Pancreas (tissue), 10 donors: ENCODE measurements at regions not wholly inside any gene's neighbourhood (a gene's known extent, or its start where the extent isn't known, plus 50 kb on each side); places are given as distances from the start of the nearest gene placed in this dataset.
A peak's percentile ranks its signal among the peaks of the same experiment; 100 is the strongest.

Experiments
- ATAC-seq, 4 donors: fragments of 200-7000 bp; cut with Tn5 transposase; one replicate each; pipeline versions ENCODE4 v1.8.0 to v1.9.1; 2020; ENCODE audit warnings: mild to moderate bottlenecking in 4 of 4, moderate library complexity in 4 of 4
- DNase-seq, 6 donors: peaks; one replicate each; pipeline ENCODE4 v3.0.0-alpha.2; 2020
- FAIRE-seq: peaks from 2 replicates; lab custom pipeline; 2012; peaks lifted over from hg19 to GRCh38; lab: Jason Lieb, UNC
- H3K27ac ChIP-seq, 4 donors: fragments of 200-600 bp; sonication (generic); 1 replicate in 3 of 4; 2 replicates in 1 of 4; pipeline versions ENCODE4 v1.5.0 to v1.8.0; 2020
- H3K27me3 ChIP-seq, 4 donors: fragments of 200-600 bp; one replicate each; pipeline ENCODE4 v1.8.0; 2021
- H3K36me3 ChIP-seq, 3 donors: fragments of 200-600 bp; sonication (generic) in 1 of 3; one replicate each; pipeline versions ENCODE4 v1.5.0 to v1.8.0; 2020 to 2021
- H3K4me1 ChIP-seq, 3 donors: fragments of 200-600 bp; one replicate each; pipeline ENCODE4 v1.8.0; 2021
- H3K4me3 ChIP-seq, 4 donors: fragments of 200-600 bp; sonication (generic) in 2 of 4; one replicate each; pipeline versions ENCODE4 v1.5.0 to v1.8.0; 2020 to 2021
- H3K9me3 ChIP-seq, 4 donors: fragments of 200-600 bp; one replicate each; pipeline ENCODE4 v1.8.0; 2021
- CTCF ChIP-seq, 4 donors: fragments of 200-600 bp; sonication (generic) in 3 of 4; IDR thresholded peaks; one replicate each; pipeline versions ENCODE4 v1.5.0 to v1.8.0; 2021; ENCODE audit warnings: antibody characterized with exemption in 4 of 4
- WGBS, 2 donors: extraction: QIAGEN DNeasy Blood & Tissue Kit; methylation state at CpG; one replicate each; pipeline ENCODE4 v1.1.7; 2013; 5-methylcytosine and 5-hydroxymethylcytosine counted together
- intact Hi-C, 3 donors: fragments of 100-400 bp; cut with DNase I; formaldehyde crosslinking; loops; one replicate each; pipeline versions ENCODE4 v1.11.1 to v1.14.2; 2022
- donor health status: healthy with polysubstance abuse.
- donor health status: DM: no; HTN: no; CAD: no; lungs with moderate emphysema.
- donor health status: DM: no; HTN: no; CAD: no.
- donor health status: control.
- donor health status: control.
- donor health status: Bipolar disorder and iron deficiency.
- donor health status: DM: yes; HTN: yes; CAD: no.
- donor health status: DM: no; HTN: no; CAD: no.
- donor health status: DM: no; HTN: no; CAD: no.
- donor health status: DM: yes; HTN: yes; CAD: no.

- no peak for TF ChIP-seq CTCF (IDR thresholded peaks at IDR 0.05)
- no peaks in the 10 kb centered on the region for H3K4me1 ChIP-seq
- H3K9me3 ChIP-seq, result no peaks in the 10 kb centered on the region
- no peak for DNase-seq
- H3K27ac ChIP-seq, result peak overlapping the region in 2 of 4 donors; percentile 39 to 59
- H3K27me3 ChIP-seq, result no peaks in the 10 kb centered on the region
- WGBS, 2 donors, result 83 to 88% methylated on average over 10 of the region's 10 CpGs
- intact Hi-C loops, result no loop called here
- ATAC-seq, result peak in 2 of 4 donors; percentile 9 to 12
- FAIRE-seq, result no peak
- H3K4me3 ChIP-seq, result no peak overlapping the region
- H3K36me3 ChIP-seq, result no peaks in the 10 kb centered on the region
Observed at GRCh38 chr1:235012436-235013210, 116.0 kb downstream of the TOMM20 start.

- Histone ChIP-seq H3K27me3 (no peaks in the 10 kb centered on the region), H3K9me3 (no peaks in the 10 kb centered on the region), H3K27ac (peak overlapping the region in 2 of 4 donors; percentile 39 to 59), H3K4me3 (no peak overlapping the region), H3K4me1 (no peaks in the 10 kb centered on the region), H3K36me3 (no peaks in the 10 kb centered on the region)
- FAIRE-seq (no peak), DNase-seq (peak in 2 of 6 donors; percentile 28 to 70), ATAC-seq (peak in 3 of 4 donors; percentile 77 to 87 (median 78))
- intact Hi-C loops, result no loop called here
- 83 to 87% methylated on average over 22 of the region's 22 CpGs for WGBS, 2 donors
- TF ChIP-seq CTCF (IDR thresholded peaks at IDR 0.05), result no peak
Observed at GRCh38 chr1:235011599-235012435, 116.8 kb downstream of the TOMM20 start.

- Histone ChIP-seq H3K4me1 (no peaks in the 10 kb centered on the region), H3K27me3 (no peaks in the 10 kb centered on the region), H3K36me3 (no peaks in the 10 kb centered on the region), H3K4me3 (no peak overlapping the region), H3K27ac (no peak overlapping the region), H3K9me3 (no peaks in the 10 kb centered on the region)
- intact Hi-C loops, result no loop called here
- DNase-seq (no peak), FAIRE-seq (no peak), ATAC-seq (no peak)
- WGBS, 2 donors, result 80 to 88% methylated on average over 7 of the region's 7 CpGs
- TF ChIP-seq CTCF (IDR thresholded peaks at IDR 0.05), result no peak
Observed at GRCh38 chr1:235011064-235011598, 117.5 kb downstream of the TOMM20 start.

GRCh38 chr1:235009561-235010306 is 118.9 kb downstream of the TOMM20 start:
- Histone ChIP-seq H3K27me3 (no peaks in the 10 kb centered on the region), H3K27ac (no peak overlapping the region), H3K4me3 (no peak overlapping the region), H3K4me1 (no peaks in the 10 kb centered on the region), H3K9me3 (no peaks in the 10 kb centered on the region), H3K36me3 (no peaks in the 10 kb centered on the region)
- FAIRE-seq (no peak), DNase-seq (no peak), ATAC-seq (no peak)
- intact Hi-C loops, result loop anchor here in 1 of 3 donors (10.0 kb wide), 1 partner anchor 45 kb away; no protein-coding TSS in a partner anchor
- TF ChIP-seq CTCF (IDR thresholded peaks at IDR 0.05), result no peak
- WGBS, 2 donors, result 94 to 97% methylated on average over 13 of the region's 13 CpGs
